OCI-LY3 (cell line): ENCODE measurements at regions not wholly inside any gene's neighbourhood (a gene's known extent, or its start where the extent isn't known, plus 50 kb on each side); places are given as distances from the start of the nearest gene placed in this dataset.

Experiments used
- EZH2phosphoT487 ChIP-seq: fragments of 200-600 bp; shearing (Covaris generic); IDR thresholded peaks from 2 replicates; pipeline ENCODE4 v1.6.1; 2018; ENCODE audit warnings: antibody characterized with exemption, mixed run types, low read depth
- TF ChIP-seq, protein P1 (sequence below): fragments of 200-600, 300-600 bp; sonication (generic); IDR thresholded peaks from 2 replicates; pipeline ENCODE4 v1.5.1; 2014; ENCODE audit warnings: antibody characterized with exemption, low read length, low read depth

GRCh38 chr20:29472606-29473005 is 1784.9 kb upstream of the DEFB115 start:
- TF ChIP-seq EZH2phosphoT487 = no peak
- TF ChIP-seq, protein P1, sequence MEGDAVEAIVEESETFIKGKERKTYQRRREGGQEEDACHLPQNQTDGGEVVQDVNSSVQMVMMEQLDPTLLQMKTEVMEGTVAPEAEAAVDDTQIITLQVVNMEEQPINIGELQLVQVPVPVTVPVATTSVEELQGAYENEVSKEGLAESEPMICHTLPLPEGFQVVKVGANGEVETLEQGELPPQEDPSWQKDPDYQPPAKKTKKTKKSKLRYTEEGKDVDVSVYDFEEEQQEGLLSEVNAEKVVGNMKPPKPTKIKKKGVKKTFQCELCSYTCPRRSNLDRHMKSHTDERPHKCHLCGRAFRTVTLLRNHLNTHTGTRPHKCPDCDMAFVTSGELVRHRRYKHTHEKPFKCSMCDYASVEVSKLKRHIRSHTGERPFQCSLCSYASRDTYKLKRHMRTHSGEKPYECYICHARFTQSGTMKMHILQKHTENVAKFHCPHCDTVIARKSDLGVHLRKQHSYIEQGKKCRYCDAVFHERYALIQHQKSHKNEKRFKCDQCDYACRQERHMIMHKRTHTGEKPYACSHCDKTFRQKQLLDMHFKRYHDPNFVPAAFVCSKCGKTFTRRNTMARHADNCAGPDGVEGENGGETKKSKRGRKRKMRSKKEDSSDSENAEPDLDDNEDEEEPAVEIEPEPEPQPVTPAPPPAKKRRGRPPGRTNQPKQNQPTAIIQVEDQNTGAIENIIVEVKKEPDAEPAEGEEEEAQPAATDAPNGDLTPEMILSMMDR = no peak
